PC-3 (cell line): ENCODE measurements at regions not wholly inside any gene's neighbourhood (a gene's known extent, or its start where the extent isn't known, plus 50 kb on each side); places are given as distances from the start of the nearest gene placed in this dataset.

ENCODE experiments used
- ATAC-seq: fragments of 200-7000 bp; cut with Tn5 transposase; 2 replicates; pipeline ENCODE4 v1.9.1; 2020; ENCODE audit warnings: mild to moderate bottlenecking, moderate library complexity
- BruUV-seq: library from RNA; stranded (reverse); fragments of 400-500 nt; replicated peaks from 2 replicates; lab custom pipeline; 2021; lab: Mats Ljungman, UMichigan
- CTCF ChIA-PET: fragments of 300-600 bp; sonication (Branson Sonifier 250); formaldehyde crosslinking; loops from one replicate; lab custom pipeline; 2022; ENCODE audit warnings: antibody characterized with exemption; lab: Charles Lee
- POLR2A ChIA-PET: fragments of 300-600 bp; sonication (Branson Sonifier 250); formaldehyde crosslinking; loops from one replicate; lab custom pipeline; 2022; ENCODE audit warnings: antibody characterized with exemption; ENCODE audit not compliant: unreplicated experiment; lab: Charles Lee
- DNase-seq: peaks from one replicate; pipeline ENCODE4 v3.0.0-alpha.2; 2015
- H2AFZ ChIP-seq: fragments of 300-600 bp; sonication (generic); 2 replicates; pipeline ENCODE4 v1.6.0; 2016; ENCODE audit warnings: antibody characterized with exemption, low read length
- H3F3A ChIP-seq: fragments of 300-600 bp; sonication (generic); one replicate; pipeline ENCODE4 v1.6.0; 2017; ENCODE audit warnings: antibody characterized with exemption, low read length, control low read depth, mild to moderate bottlenecking; ENCODE audit not compliant: unreplicated experiment
- H3K27ac ChIP-seq: fragments of 300-600 bp; sonication (generic); 2 replicates; pipeline ENCODE4 v1.5.1; 2016; ENCODE audit warnings: mild to moderate bottlenecking, low read length
- H3K27me3 ChIP-seq: fragments of 300-600 bp; sonication (generic); 2 replicates; pipeline ENCODE4 v1.6.1; 2016; ENCODE audit warnings: low read length, mixed read lengths
- H3K36me3 ChIP-seq: fragments of 300-600 bp; sonication (generic); 2 replicates; pipeline ENCODE4 v1.6.1; 2016; ENCODE audit warnings: low read depth, mixed run types, low read length, mixed read lengths
- H3K4me1 ChIP-seq: fragments of 300-600 bp; sonication (generic); 2 replicates; pipeline ENCODE4 v1.5.1; 2016; ENCODE audit warnings: low read length; ENCODE audit not compliant: insufficient read depth
- H3K4me2 ChIP-seq: fragments of 300-600 bp; sonication (generic); 2 replicates; pipeline ENCODE4 v1.6.0; 2016; ENCODE audit warnings: low read length
- H3K4me3 ChIP-seq: fragments of 300-600 bp; sonication (generic); 2 replicates; pipeline ENCODE4 v1.5.1; 2016; ENCODE audit warnings: mild to moderate bottlenecking, low read length, mixed read lengths
- H3K79me2 ChIP-seq: fragments of 300-600 bp; sonication (generic); 2 replicates; pipeline ENCODE4 v1.6.1; 2017; ENCODE audit warnings: low read length, mixed read lengths
- H3K9ac ChIP-seq: fragments of 300-600 bp; sonication (generic); 2 replicates; pipeline ENCODE4 v1.6.0; 2016; ENCODE audit warnings: mild to moderate bottlenecking, low read length
- H3K9me2 ChIP-seq: fragments of 300-600 bp; sonication (generic); replicated peaks from 2 replicates; pipeline ENCODE4 v1.6.1; 2016; ENCODE audit warnings: mixed run types, low read length, mixed read lengths
- H3K9me3 ChIP-seq: fragments of 300-600 bp; sonication (generic); 2 replicates; pipeline ENCODE4 v1.6.1; 2016; ENCODE audit warnings: low read length, mixed read lengths
- H4K20me1 ChIP-seq: fragments of 300-600 bp; sonication (generic); 2 replicates; pipeline ENCODE4 v1.6.1; 2016; ENCODE audit warnings: low read length, mixed read lengths
- EZH2 ChIP-seq: fragments of 300-600 bp; sonication (generic); IDR thresholded peaks from one replicate; pipeline ENCODE4 v1.6.1; 2017; ENCODE audit warnings: antibody characterized with exemption, mild to moderate bottlenecking, low read length; ENCODE audit not compliant: unreplicated experiment
- EZH2phosphoT487 ChIP-seq: fragments of 300-600 bp; sonication (generic); IDR thresholded peaks from 2 replicates; pipeline ENCODE4 v1.6.1; 2018; ENCODE audit warnings: mild to moderate bottlenecking, antibody characterized with exemption, low read length, borderline replicate concordance
- intact Hi-C: fragments of 100-400 bp; cut with micrococcal nuclease; formaldehyde crosslinking; loops from 2 replicates; pipeline ENCODE4 v1.9.0; 2023
- TF ChIP-seq, protein P1 (sequence below): fragments of 300-600 bp; sonication (generic); conservative IDR thresholded peaks from 2 replicates; pipeline ENCODE4 v1.5.1; 2017; ENCODE audit warnings: antibody characterized with exemption, low read depth, mild to moderate bottlenecking, low read length

DNA sequence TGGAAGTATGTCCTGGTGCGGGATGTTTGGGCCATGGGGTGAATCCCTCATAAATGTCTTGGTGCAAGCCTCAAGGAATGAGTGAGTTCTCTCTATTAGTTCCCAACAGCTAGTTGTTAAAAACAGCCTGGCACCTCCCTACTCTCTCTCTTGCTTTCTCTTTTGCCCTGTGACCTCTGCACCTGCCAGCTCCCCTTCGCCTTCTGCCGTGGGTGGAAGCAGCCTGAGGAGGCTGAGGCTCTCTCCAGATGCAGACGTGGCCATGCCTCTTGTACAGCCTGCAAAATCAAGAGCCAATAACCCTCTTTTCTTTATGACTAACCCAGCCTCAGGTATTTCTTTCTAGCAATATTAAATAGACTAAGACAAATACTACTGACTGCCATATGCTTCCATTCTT lies 210.3 kb downstream of the POM121L12 start:
- Histone ChIP-seq H4K20me1 (no peaks in the 10 kb centered on the region), H3K79me2 (no peaks in the 10 kb centered on the region), H3K9me3 (no peaks in the 10 kb centered on the region), H3K36me3 (no peaks in the 10 kb centered on the region), H2AFZ (no peak overlapping the region), H3K27ac (no peak overlapping the region), H3K4me2 (no peak overlapping the region), H3K27me3 (no peaks in the 10 kb centered on the region), H3K9ac (no peak overlapping the region), H3K4me1 (no peaks in the 10 kb centered on the region), H3F3A (no peaks in the 10 kb centered on the region), H3K9me2 (no peaks in the 10 kb centered on the region), H3K4me3 (no peak overlapping the region)
- ChIA-PET POLR2A (no interaction called here), CTCF (no interaction called here)
- TF ChIP-seq EZH2, result no peak
- TF ChIP-seq EZH2phosphoT487, result no peak
- TF ChIP-seq, protein P1, sequence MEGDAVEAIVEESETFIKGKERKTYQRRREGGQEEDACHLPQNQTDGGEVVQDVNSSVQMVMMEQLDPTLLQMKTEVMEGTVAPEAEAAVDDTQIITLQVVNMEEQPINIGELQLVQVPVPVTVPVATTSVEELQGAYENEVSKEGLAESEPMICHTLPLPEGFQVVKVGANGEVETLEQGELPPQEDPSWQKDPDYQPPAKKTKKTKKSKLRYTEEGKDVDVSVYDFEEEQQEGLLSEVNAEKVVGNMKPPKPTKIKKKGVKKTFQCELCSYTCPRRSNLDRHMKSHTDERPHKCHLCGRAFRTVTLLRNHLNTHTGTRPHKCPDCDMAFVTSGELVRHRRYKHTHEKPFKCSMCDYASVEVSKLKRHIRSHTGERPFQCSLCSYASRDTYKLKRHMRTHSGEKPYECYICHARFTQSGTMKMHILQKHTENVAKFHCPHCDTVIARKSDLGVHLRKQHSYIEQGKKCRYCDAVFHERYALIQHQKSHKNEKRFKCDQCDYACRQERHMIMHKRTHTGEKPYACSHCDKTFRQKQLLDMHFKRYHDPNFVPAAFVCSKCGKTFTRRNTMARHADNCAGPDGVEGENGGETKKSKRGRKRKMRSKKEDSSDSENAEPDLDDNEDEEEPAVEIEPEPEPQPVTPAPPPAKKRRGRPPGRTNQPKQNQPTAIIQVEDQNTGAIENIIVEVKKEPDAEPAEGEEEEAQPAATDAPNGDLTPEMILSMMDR, result no peak
- no peak for DNase-seq
- ATAC-seq, result no peak
- intact Hi-C loops, result no loop called here
- BruUV-seq, result no TSS peak

DNA sequence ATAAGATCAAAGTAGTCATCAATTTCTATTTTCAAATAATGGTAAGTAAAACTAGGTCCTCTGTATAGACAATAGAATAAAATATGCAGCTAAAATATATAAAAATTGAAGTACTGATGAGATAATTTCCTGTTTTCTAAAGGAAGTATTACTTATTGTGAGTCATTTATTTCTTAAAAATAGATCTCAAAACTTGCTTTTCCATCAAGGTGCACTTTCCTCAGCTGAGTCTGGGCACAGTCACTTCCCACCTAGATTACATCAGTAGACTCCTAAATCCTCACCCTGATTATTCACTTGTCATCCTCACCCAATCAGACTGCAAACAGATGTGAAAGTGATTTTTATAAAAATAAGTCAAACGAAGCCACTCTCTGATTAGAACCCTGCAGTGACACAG lies 211.5 kb downstream of the POM121L12 start:
- H3K4me1 ChIP-seq, result no peaks in the 10 kb centered on the region
- H3K27me3 ChIP-seq, result no peaks in the 10 kb centered on the region
- intact Hi-C loops, result no loop called here
- POLR2A ChIA-PET, result no interaction called here
- H3K9me2 ChIP-seq, result no peaks in the 10 kb centered on the region
- H3K4me2 ChIP-seq, result no peak overlapping the region
- no peak overlapping the region for H3K9ac ChIP-seq
- no peak overlapping the region for H3K4me3 ChIP-seq
- H3F3A ChIP-seq, result no peaks in the 10 kb centered on the region
- BruUV-seq, result no TSS peak
- DNase-seq (no peak), ATAC-seq (no peak)
- CTCF ChIA-PET, result no interaction called here
- H3K9me3 ChIP-seq, result no peaks in the 10 kb centered on the region
- no peaks in the 10 kb centered on the region for H3K36me3 ChIP-seq
- no peak overlapping the region for H2AFZ ChIP-seq
- no peak overlapping the region for H3K27ac ChIP-seq
- TF ChIP-seq, protein P1, result no peak
- TF ChIP-seq EZH2phosphoT487 (no peak), EZH2 (no peak)
- no peaks in the 10 kb centered on the region for H4K20me1 ChIP-seq
- H3K79me2 ChIP-seq, result no peaks in the 10 kb centered on the region

- Histone ChIP-seq H3K4me2 (no peak overlapping the region), H3K9me3 (peaks cover 5% of the 10 kb centered on the region; the same call in 1 of the 2 replicates), H3K27ac (no peak overlapping the region), H2AFZ (no peak overlapping the region), H3K9me2 (no peaks in the 10 kb centered on the region), H3K27me3 (no peaks in the 10 kb centered on the region), H3F3A (no peaks in the 10 kb centered on the region), H4K20me1 (no peaks in the 10 kb centered on the region), H3K4me3 (no peak overlapping the region), H3K9ac (no peak overlapping the region), H3K36me3 (no peaks in the 10 kb centered on the region), H3K4me1 (no peaks in the 10 kb centered on the region), H3K79me2 (no peaks in the 10 kb centered on the region)
- POLR2A ChIA-PET, result no interaction called here
- ATAC-seq (no peak), DNase-seq (no peak)
- TF ChIP-seq EZH2, result no peak
- no peak for TF ChIP-seq EZH2phosphoT487
- TF ChIP-seq, protein P1, result no peak
- CTCF ChIA-PET, result no interaction called here
- BruUV-seq, result no TSS peak
- intact Hi-C loops, result no loop called here
Observed at GRCh38 chr7:53252539-53252938, 217.1 kb downstream of the POM121L12 start.
